GM21825 (cell line): ENCODE measurements at regions not wholly inside any gene's neighbourhood (a gene's known extent, or its start where the extent isn't known, plus 50 kb on each side); places are given as distances from the start of the nearest gene placed in this dataset.
"Not testable (repeated sequence)": the region's sequence is repeated elsewhere in the genome, so short reads cannot be mapped to it uniquely, and the experiment has no call there.

ENCODE experiments used
- ATAC-seq: cut with Tn5 transposase; IDR thresholded peaks from one replicate; pipeline ENCODE4 v1.9.1; 2021; ENCODE audit warnings: mild to moderate bottlenecking, moderate library complexity; ENCODE audit not compliant: unreplicated experiment

GRCh38 chr12:89775063-89775985 lies 66.7 kb upstream of the ATP2B1 start:
- ATAC-seq, result no peak

- ATAC-seq, result no peak
Observed at GRCh38 chr12:89774645-89775044, 66.0 kb upstream of the ATP2B1 start.

- ATAC-seq, result no peak
Observed at GRCh38 chr12:89770391-89770790, 61.8 kb upstream of the ATP2B1 start.

GRCh38 chr12:89769483-89769818 lies 60.8 kb upstream of the ATP2B1 start:
- ATAC-seq, result no peak

DNA sequence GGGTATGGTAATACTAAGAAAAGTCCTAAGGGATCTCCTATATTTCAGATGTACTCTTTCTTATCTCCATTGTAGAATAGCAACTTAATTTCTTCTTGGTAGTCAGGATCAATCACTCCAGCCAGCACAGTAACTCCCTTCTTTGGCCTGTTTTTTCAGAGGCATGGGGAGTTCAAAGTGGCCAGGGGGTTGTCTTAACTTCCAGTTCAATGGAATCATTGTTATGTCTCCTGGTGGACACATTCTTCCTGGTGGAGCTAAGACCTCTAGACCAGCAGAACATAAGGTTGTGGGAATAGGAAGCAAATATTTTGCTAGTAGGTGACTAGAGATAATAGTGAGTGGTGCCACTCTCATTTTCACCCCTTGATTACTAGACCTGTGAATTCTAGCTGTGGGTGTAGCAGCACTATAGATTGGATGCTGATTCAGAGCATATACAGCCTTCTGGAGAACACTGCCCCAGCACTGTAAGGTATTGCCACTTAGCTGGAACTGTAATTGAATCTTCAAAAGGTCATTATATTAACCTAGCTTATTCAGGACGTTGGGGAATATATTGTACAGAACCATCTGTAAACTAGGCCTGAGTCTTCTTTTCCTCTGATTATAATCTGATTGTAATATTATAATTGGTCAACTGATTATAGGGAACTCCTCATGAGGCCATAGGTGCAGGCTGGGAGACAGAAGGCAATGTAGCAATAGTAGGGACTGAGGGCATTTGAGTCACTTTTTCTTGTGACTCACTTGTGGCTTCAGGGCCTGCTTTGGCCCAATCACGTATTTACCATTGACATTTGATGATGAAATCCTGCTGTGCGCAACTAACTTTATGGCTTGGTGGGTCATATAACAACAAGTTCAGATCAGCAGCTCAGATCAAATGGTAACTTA lies 60.2 kb upstream of the ATP2B1 start:
- ATAC-seq, result no peak

DNA sequence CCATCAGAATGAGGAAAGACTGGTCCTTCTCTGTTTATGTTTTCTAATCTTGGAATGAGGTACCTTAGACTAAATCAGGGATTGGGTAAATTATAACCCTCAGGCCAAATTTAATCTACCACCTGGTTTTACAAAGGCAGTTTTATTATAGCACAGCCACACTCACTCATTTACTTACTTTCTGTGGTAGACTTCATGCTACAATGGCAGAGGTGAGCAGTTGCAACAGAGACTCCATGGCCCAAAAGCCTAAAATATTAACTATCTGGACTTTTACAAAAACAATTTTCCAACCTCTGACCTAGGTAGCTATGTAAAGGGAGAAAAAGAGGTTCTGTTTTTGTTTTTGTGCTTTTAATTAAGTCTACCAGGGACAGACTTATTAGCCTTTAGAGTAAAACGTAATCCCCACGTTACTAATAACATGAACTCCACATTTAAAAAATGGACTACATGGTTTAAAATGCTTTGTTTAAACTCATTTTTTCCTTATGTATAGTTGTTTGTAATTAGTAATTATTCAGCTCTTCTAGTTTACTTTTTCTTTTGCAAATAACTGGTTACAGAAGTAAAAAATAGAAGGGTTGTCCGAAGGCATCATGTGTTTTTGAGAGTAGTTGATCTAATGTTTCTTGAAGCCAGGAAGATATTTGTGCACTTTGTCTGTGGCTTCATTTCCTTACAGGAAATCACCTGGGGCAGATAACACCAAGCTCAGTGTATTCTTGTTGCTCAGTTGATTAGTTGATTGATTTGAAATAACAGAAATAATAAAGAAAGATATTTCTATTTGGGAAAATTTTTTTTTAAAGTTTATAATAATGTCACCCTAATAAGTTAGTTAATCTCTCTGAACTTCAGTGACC lies 57.6 kb upstream of the ATP2B1 start:
- peak; percentile 74 for ATAC-seq

GRCh38 chr12:89764164-89764563 lies 55.5 kb upstream of the ATP2B1 start:
- ATAC-seq, result not testable (repeated sequence)

- peak; percentile 37 for ATAC-seq
Observed at GRCh38 chr12:89762498-89763170, 54.0 kb upstream of the ATP2B1 start.

GRCh38 chr12:89760783-89761182 lies 52.1 kb upstream of the ATP2B1 start:
- no peak for ATAC-seq
